ENCODE measurements at regions not wholly inside any gene's neighbourhood (a gene's known extent, or its start where the extent isn't known, plus 50 kb on each side); places are given as distances from the start of the nearest gene placed in this dataset.

DNA sequence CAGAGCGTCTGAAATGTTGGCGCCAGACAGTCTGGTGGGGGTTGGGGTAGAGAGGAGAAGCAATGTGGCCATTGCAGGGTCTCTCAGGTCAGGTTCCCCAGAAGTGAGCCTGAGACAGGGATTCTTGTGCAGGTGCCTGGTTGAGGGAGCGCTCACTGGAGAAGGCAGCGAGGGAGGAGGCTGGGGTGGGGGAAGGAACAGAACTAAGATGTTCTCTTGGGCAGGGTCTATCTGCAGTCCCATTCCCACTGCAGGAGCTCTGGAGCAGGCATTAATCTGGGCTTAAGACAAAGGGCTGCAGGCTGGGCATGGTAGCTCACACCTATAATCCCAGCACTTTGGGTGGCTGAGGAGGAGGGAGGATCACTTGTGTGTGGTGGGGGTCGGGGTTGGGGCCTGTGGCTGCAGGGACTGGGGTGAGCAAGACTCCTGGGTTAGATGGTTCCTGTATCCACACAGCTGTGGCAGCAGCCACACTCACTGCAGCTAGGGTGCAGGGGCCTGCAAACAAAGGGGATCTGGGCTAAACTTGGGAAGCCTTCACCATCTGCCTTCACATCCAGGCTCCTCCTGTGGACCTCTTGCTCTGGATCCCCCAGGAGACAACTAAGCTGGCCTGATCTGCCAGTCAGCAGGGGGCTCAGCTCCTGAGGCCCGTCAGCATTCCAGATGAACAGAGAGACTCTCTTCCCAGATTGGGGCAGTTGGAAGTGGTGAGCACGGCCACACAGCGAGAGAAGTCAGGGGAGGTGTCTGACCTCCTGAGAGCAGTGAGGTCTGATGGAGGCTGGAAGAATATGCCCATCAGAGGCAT lies 172.5 kb downstream of the ABHD5 start:
- DNase-seq (ENCODE audit: missing footprints) (no peak), ATAC-seq (no peak)

DNA sequence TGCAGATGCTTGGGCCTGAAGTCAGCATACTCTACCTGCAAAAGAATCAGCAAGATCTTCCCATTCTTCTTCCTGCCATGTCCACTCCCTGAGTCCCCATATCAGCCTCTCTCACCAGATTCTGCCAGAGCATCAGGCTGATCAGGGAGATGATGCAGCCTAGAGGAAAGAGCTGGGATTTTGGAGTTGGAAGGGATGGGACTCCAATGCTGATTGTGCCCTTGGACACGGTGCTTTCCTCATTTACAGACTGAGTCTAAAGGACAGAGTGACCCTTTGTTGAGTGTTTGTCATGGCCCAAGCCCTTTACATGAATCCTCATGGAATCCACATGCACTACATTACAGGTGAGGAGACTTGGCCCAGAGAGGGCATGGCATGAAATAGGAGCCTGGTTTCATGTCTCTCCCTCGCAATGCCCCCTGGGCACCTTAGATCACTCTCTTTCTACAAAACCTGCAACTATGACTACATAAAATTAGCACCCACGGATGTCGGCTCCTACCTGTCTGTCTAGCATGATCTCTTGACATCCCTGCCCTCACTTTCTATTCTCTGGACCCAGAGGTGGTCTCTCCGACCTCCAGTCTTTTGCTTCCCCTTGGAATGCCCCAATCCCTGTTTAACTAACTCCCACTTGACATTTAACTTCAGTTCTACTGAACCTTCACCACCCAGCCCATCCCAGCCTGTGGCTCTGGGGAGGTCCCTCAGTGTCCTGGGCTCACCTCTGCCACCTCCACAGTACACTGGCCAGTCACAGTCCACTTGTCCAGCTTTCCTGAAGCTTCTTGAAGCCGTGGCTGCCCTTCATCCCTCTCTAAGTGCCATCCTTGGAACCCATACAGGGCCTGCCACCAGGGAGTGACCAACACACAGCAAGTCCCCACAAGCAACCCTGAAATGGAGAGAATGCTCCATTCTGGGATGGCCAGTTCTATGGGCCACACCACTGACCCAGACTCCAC lies 173.5 kb downstream of the ABHD5 start:
- ATAC-seq (no peak), DNase-seq (ENCODE audit: missing footprints) (no peak)
- intact Hi-C loops (cut with DNase I): no loop called here

More for the DNA sequence above, 172.5 kb downstream of the ABHD5 start:
- intact Hi-C loops (cut with DNase I): no loop called here

DNA sequence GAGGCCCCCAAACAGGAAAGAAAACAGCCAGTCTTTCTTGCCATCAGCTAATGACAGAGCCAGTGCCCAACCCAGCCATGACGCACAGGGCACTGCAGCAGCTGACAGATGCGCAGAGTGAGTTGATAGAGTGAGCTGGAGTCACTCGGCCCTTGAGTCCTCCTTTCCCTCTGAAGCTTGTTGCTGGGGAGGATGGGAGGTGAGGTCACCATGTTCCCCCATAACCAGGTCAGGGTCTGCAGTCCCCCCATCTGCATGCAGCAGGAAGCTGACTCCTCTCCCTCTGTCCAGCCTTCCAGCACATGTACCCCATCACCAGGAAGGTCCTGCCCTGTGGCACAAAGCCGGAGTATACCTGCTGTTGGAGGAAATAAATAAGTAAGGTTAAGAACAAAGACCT lies 174.6 kb downstream of the ABHD5 start:
- ATAC-seq (no peak), DNase-seq (ENCODE audit: missing footprints) (no peak)
- intact Hi-C loops (cut with DNase I): no loop called here

DNA sequence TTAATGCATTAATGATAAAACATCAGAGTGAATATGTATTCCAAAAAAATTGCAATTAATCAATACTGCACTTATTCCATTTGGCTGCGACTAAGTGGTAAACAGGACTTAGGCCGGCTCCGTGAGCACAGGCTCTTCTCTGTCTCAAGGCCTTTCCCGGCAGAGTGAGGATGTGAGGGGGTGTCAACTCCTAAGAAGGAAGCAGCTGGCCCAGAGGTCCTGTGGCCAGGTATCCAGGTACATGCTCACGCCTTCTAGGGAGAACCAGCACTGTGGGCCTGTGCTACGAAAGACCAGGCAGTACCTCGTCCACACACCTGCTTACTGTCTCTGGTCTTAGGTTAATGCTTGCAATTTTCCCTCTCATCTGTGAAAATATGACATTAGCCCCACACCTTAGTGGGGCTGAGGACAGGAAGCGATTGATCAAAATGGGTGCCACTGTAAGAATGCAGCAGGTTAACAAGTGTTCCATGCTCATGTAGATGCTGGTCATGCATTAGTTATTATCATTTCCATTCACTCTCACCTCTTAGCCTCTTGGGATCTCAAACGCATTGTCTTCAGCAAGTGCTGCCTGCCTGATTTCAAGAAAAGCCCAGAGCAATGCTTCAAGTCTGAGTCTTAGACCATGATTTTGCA lies 175.3 kb downstream of the ABHD5 start:
- no peak for DNase-seq (ENCODE audit: missing footprints)
- intact Hi-C loops (cut with DNase I): no loop called here
- no peak for ATAC-seq

DNA sequence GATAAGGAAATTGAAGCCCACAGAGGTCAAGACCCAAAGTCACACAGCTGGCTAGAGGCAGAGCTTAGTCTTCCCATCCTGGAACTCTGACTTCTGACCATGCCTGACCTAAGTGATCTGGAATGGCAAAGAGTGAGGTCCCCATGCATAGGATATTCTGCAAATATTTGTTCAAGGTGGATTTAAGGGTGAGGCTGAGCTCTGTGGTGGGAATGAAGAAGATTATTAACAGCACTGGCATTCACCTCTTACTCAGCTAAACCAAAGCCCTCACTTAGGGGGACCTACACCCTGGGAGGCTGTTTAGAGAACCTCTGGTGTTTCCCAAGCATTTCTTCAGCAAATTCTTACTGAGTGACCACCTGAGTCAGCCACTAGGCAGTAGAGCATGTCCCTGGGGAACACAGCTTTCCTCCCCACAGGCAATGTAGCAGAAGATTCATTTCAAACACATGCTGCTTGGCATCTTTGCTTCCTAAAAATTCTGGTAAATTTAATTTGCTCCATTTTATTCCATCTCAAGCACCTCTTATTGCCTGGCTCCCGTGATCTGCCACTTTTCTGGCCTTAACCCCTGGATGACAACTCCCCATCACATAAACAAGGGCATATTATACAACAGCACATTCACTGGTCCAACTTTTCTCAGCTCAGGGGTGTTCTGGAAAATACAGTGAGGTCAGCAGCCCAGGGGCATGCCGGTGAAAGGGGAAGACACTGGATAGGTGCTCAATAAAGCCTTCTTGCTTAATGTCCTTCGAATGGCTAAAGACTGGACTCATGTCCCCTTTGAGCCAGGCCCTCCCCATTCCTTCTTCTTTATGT lies 176.0 kb downstream of the ABHD5 start:
- intact Hi-C loops (cut with DNase I): no loop called here
- DNase-seq (ENCODE audit: missing footprints) (no peak), ATAC-seq (no peak)

DNA sequence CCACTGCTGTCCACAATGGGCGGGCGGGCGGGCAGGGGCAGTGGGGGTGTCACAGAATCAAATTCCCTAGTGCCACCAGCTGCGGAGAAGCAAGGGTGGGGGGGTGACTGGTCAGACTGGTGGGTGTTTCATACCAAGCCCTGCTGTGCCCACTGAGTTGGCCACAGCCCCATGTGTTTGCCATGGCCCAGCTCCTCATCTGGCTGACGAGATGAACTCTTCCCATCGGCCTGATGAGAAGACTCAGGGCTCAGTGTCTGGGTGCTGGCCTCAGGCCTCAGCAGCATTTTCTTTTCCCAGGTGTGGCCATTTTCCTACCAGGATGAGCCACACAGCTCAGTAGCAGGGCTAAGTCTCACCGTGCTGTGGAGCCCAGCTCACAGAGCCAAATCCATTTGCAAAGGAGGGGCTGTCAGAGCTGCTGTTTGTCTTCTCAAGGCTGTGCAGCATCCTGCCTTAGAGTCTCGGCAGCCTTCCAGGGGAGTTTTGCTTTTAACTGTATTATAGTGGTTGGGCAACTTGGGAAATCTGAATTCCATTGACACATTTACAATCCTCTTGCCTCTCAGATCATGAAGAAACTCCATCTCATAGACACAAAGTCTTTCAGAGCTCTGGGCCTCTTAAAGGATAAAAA lies 176.8 kb downstream of the ABHD5 start:
- intact Hi-C loops (cut with DNase I): no loop called here
- DNase-seq (ENCODE audit: missing footprints) (no peak), ATAC-seq (no peak)

DNA sequence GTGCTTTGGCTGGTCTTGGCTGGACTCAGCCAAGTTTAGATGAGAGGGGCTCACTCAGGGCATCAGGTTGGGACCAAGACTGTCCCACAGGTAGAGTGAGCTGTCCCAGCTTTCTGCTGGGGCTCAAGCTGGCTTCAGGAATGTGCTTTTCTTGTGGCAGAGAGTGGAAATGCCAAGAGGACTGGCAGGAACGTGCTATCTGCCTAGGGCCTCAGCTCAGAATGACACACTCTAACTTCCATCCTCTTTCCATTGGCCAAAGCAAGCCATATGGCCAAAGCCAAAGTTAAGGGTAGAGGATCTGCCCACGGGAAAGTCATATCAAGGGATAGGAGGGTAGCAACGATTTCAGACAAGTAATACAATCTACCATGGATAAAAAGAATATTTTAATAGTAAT lies 178.8 kb downstream of the ABHD5 start:
- intact Hi-C loops (cut with DNase I): no loop called here
- DNase-seq (ENCODE audit: missing footprints) (no peak), ATAC-seq (no peak)

DNA sequence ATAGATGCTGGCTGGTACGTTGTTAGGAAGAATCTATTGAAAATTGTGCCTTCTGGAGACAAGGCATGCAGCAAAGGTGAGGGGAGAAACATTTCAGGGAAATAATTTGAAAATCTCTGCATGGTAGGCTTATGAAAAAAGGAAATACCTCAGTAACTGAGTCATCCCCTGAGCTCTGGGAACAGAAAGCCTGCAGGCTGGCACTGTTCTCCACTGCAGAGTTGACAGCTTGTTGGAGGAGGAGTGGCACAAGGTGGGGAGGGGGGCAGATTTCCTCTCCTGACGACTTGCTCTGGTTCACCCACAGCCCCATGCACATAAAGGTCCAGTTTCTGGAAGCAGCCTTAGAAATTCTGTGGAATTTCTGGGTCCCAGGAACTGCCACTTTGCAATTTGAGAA lies 179.4 kb downstream of the ABHD5 start:
- intact Hi-C loops (cut with DNase I): no loop called here
- no peak for ATAC-seq
- no peak for DNase-seq (ENCODE audit: missing footprints)

DNA sequence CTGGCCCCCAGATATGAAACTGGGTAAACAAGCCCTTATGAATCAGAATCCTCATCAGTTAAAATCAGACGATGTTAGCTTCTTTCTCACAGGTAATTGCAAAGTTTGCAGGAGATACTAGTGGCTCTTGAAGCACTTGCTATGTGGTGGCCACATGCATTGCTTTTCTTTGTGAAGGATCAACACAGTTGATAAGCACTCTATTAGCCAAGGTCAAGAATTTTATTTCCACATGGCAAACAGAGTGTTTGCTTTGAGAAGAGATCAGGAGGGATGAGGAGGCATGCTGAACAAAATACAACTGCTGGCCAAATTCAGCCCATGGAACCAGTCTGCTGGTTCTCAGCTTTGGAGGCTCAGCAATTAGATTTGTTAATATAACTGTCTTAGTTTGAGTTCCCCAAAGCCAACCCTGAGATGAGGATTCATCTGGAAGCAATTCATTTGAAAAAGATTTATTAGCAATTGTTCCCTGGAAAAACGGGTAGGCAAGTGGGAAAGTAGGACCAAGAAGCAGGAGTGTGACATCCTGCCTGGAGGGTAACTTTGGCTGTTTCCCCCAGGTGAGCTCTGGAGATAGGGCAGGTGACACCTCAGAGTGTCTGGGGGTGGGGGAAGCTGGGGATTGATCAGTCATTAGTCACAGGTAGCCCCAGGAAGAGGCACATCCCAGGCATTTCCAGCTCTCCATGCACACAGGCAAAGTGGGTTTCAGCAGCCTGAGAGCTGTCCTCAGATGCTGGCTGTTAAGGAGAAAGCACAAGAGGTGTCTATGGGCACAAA lies 180.3 kb downstream of the ABHD5 start:
- DNase-seq (ENCODE audit: missing footprints): no peak
- ATAC-seq: no peak
- intact Hi-C loops (cut with DNase I): no loop called here

DNA sequence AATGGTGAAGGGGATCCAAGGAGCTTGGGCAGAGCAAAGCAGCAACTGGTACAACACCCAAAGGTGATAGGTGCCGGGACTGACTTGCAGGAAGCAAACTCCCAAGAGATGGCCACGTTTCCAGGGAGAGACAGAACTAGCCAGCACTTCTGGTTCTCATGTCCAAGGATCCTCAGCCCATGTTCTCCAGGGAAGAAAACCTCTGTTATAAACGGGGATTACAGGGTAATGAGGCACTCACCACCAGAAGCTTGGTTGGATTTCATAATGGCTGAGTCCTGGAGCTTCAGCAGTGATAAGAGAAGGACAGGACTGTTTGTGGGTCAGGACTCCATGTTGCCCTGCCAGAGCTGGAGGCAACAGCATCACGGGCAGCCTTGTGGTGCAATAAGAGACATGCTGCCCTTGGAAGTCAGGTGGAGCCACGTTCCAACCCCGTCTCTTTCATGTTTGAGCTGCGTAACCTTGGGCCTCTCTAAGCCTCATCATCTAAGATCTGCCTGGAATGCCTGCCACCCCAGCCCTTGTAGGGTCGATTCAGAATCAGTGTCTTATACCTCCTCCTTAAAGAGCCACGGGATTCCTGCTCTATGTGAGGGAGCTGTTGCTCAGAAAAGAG lies 181.0 kb downstream of the ABHD5 start:
- intact Hi-C loops (cut with DNase I): no loop called here
- ATAC-seq (no peak), DNase-seq (ENCODE audit: missing footprints) (no peak)

DNA sequence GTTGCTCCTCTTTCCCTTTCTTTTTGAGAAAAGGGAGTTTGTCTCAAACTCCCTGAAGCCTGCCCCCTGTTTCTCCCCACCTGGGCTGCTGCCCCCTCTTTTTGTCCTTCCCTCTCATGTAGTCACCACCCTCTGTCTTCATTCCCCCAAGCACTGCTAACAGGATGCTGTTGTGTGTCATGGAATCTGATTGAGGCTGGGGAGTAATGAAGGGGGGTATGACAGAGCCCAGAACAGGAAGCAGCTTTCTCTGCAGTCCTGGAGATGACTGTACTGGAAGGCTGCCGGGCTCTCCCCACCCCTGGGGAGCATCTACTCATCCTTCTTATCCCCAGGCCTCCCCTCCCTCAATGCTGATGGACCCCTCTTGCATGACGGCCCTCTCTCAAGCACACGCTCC lies 181.6 kb downstream of the ABHD5 start:
- intact Hi-C loops (cut with DNase I): no loop called here
- DNase-seq (ENCODE audit: missing footprints) (no peak), ATAC-seq (no peak)

DNA sequence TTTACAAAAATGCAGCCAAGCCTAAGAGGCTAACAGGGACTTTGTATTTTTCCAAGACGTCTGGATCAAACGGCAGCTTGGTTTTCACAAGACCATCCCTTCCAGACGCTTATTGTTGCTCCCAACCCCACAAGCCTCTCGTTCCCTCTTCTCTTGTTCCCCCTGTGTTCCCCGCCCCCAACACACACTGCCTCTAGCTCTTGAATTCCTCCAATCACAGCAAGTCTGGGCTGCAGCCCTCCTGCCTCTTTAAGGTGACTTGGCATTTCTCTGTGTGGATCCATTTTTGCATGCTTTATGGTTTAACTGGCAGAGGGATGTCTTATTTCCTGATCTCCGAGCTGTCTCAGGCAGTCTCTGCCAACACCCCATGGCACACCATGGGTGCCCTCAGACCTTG lies 182.2 kb downstream of the ABHD5 start:
- ATAC-seq (no peak), DNase-seq (ENCODE audit: missing footprints) (no peak)
- intact Hi-C loops (cut with DNase I): no loop called here

DNA sequence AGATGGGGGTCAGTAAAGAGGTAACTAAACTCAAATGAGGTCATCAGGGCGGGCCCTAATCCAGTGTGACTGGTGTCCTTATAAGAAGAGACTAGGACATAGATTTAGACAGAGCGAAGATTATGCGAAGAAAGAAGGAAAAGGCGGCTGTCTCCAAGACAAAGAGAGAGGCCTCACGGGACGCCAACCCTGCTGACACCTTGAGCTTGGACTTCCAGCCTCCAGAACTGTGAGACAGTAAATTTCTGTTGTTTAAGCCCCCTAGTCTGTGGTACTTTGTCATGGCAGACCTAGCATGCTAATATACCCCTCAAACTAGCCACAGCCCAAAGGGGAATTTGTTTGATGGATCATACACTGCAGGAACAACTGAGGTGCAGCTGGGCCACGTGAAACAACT lies 183.0 kb downstream of the ABHD5 start:
- DNase-seq (ENCODE audit: missing footprints) (no peak), ATAC-seq (no peak)
- intact Hi-C loops (cut with DNase I): no loop called here

DNA sequence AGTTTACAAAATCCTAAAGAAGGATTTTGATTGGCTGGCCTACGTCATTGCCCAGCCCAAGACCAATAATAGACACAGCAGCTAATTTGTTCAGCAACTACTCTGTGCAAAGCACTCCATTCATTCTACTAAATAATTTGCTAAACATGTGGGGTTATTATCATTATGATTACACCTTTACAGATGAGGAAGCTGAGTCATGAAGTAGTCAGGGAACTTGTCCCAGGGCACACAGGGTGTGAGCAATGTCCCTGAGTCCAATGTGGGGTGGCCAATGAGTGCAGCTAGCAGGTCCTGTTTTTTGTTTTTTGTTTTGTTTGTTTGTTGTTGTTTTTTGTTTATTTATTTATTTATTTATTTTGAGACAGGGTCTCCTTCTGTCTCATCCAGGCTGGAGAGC lies 183.6 kb downstream of the ABHD5 start:
- ATAC-seq: no peak
- no peak for DNase-seq (ENCODE audit: missing footprints)
- intact Hi-C loops (cut with DNase I): no loop called here

DNA sequence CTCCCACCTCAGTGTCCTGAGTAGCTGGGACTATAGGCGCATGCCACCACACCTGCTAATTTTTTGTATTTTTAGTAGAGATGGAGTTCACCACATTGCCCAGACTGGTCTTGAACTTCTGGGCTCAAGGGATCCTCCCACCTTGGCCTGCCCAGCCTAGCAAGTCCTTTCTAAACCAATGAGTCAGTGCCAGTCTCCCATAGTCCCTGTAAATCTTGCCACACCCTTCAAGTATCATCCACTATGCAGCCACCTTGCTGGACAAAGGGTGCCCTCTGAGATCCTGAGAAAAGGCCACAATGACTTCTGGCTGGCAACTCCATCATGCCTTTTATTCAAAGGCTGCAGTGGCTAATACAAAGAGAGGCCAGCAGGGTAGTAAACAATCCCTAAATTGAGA lies 184.0 kb downstream of the ABHD5 start:
- ATAC-seq (no peak), DNase-seq (ENCODE audit: missing footprints) (no peak)
- intact Hi-C loops (cut with DNase I): no loop called here

DNA sequence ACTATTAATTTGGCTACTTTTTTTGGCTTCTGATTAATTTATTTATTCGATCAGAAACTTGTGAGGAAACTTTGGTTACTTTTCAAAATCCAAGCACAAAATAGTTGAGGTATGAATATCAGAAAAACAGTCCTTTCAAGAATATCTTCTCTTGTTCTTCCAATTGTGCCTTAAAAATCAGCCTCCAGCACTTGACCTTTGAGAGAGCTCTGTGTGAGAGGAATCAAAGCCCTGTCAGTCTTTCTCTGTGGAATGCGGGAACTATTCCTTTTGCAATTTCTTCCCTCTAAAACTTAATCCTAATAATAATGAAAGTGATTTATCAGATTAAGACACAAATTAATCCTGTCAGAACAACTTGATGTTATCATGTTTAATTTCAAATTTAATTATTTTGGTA lies 185.9 kb downstream of the ABHD5 start:
- ATAC-seq (no peak), DNase-seq (ENCODE audit: missing footprints) (no peak)
- intact Hi-C loops (cut with DNase I): no loop called here

DNA sequence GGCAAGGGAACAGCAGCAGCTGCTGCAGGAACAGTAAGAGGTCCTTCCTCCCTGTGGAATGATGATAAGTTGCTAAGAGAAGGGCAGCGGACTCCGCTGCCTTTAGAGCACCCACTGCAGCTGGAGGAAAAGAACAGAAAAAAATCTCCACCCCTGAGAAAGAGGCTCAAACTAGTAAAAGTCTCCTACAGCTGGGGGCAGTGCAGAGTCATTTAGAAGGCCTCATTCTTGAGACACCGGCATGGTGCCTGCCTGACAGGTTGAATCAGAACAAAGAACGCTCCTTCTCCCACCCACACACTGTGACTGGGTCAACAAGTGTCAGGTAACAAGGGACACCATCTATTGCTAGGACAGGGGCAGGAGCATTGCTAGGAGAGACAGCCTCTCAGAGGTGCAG lies 188.4 kb downstream of the ABHD5 start:
- ATAC-seq (no peak), DNase-seq (ENCODE audit: missing footprints) (no peak)
- intact Hi-C loops (cut with DNase I): no loop called here
